Muscle of arm (tissue), 1 donor: ENCODE measurements at regions not wholly inside any gene's neighbourhood (a gene's known extent, or its start where the extent isn't known, plus 50 kb on each side); places are given as distances from the start of the nearest gene placed in this dataset.
A peak's percentile ranks its signal among the peaks of the same experiment; 100 is the strongest.

Experiments
- DNase-seq: peaks from one replicate; pipeline ENCODE4 v3.0.0-alpha.2; 2013

DNA sequence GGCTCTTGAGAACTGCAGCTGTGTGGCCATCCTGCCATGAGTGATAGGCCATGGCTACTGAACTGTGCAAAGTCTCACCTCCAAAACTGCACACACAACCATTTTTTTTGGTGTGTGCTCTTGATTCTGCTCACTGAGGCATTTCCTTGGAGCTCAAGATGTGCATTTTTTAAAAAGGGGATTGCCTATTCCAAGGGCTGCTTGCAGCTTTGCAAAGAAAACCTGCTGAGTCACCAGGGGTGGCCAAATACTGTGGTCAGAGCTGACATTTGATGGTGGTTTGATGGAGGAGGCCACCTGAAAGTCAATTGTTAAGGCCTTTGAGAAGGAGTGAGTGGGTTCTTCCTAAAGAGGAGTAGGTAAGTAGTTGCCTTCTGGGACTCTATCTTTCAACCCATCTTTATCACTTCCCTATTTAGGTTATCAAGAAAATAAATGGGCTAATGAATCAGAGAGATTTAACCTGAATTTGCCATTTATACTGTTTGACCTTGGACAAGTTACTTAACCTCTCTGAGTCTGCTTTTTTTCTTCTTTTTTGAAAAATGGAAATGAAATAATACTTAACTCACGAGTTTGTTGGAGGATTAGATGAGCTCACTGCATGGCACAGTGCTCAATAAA, 87.9 kb downstream of the CHST2 start:
- DNase-seq, result no peak

- DNase-seq, result no peak
Measured at GRCh38 chr3:143208976-143209714, 89.6 kb downstream of the CHST2 start.

DNA sequence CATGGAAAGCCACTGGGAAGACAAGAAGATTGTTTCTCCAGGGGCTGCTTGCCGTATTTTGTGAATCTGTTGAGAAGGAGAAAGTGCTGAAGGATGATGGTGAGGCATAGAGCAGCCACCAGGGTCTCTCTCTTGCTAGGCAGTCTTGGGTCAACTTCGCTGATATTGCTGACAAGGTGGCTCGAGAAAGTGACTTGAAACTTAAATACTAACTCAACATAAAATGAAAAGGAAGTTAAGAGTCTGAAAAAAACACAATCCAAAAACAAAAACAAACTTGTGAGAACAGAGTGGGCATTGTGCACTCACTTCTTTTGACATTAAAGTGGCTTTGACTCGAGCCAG, 90.1 kb downstream of the CHST2 start:
- DNase-seq, result no peak

GRCh38 chr3:143210141-143210540, 90.6 kb downstream of the CHST2 start:
- peak; percentile 38 for DNase-seq

GRCh38 chr3:143215059-143215458, 95.5 kb downstream of the CHST2 start:
- no peak for DNase-seq
